OCI-LY1 (cell line): ENCODE measurements at regions not wholly inside any gene's neighbourhood (a gene's known extent, or its start where the extent isn't known, plus 50 kb on each side); places are given as distances from the start of the nearest gene placed in this dataset.
"Not testable (repeated sequence)": the region's sequence is repeated elsewhere in the genome, so short reads cannot be mapped to it uniquely, and the experiment has no call there.

Experiments
- H2AFZ ChIP-seq: fragments of 200-600 bp; sonication (generic), shearing (Covaris generic); 2 replicates; pipeline ENCODE4 v1.6.0; 2014; ENCODE audit warnings: antibody characterized with exemption, mild to moderate bottlenecking, low read length
- H3F3A ChIP-seq: fragments of 200-600 bp; sonication (generic), shearing (Covaris generic); 2 replicates; pipeline ENCODE4 v1.6.0; 2014; ENCODE audit warnings: mild to moderate bottlenecking, antibody characterized with exemption, low read length, moderate library complexity; ENCODE audit not compliant: insufficient read depth
- H3K27ac ChIP-seq: fragments of 200-600 bp; sonication (generic); 2 replicates; pipeline ENCODE4 v1.5.1; 2014; ENCODE audit warnings: low read length, mixed run types, mild to moderate bottlenecking, low read depth; ENCODE audit not compliant: poor library complexity, severe bottlenecking
- H3K27me3 ChIP-seq: fragments of 200-600 bp; sonication (generic); 2 replicates; pipeline ENCODE4 v1.6.0; 2014; ENCODE audit warnings: antibody characterized with exemption, mild to moderate bottlenecking, low read length, moderate library complexity; ENCODE audit not compliant: insufficient read depth
- H3K36me3 ChIP-seq: fragments of 200-600 bp; sonication (generic); 2 replicates; pipeline ENCODE4 v1.6.1; 2014; ENCODE audit warnings: mild to moderate bottlenecking, antibody characterized with exemption, low read length, moderate library complexity, mixed read lengths; ENCODE audit not compliant: insufficient read depth
- H3K4me1 ChIP-seq: fragments of 200-600 bp; sonication (generic); 2 replicates; pipeline ENCODE4 v1.5.1; 2014; ENCODE audit warnings: mild to moderate bottlenecking, low read length, moderate library complexity; ENCODE audit not compliant: insufficient read depth, severe bottlenecking
- H3K4me2 ChIP-seq: fragments of 200-600 bp; sonication (generic), shearing (Covaris generic); 2 replicates; pipeline ENCODE4 v1.6.1; 2014; ENCODE audit warnings: low read length
- H3K4me3 ChIP-seq: fragments of 200-600 bp; sonication (generic); 2 replicates; pipeline ENCODE4 v1.5.1; 2014; ENCODE audit warnings: low read length, low read depth, mild to moderate bottlenecking, mixed read lengths; ENCODE audit not compliant: poor library complexity, severe bottlenecking
- H3K79me2 ChIP-seq: fragments of 200-600 bp; shearing (Covaris generic); 2 replicates; pipeline ENCODE4 v1.6.1; 2016; ENCODE audit warnings: mixed run types, low read length, mixed read lengths; ENCODE audit not compliant: insufficient read depth
- H3K9ac ChIP-seq: fragments of 200-600 bp; sonication (generic), shearing (Covaris generic); 2 replicates; pipeline ENCODE4 v1.6.1; 2014; ENCODE audit warnings: mild to moderate bottlenecking, low read length, mixed read lengths
- H3K9me2 ChIP-seq: fragments of 200-600 bp; sonication (generic), shearing (Covaris generic); 2 replicates; pipeline ENCODE4 v1.6.1; 2014; ENCODE audit warnings: low read depth, mild to moderate bottlenecking, low read length, mixed read lengths
- H3K9me3 ChIP-seq: fragments of 200-600 bp; shearing (Covaris generic); 2 replicates; pipeline ENCODE4 v1.6.1; 2014; ENCODE audit warnings: low read length, mixed read lengths
- H4K20me1 ChIP-seq: fragments of 200-600 bp; sonication (generic), shearing (Covaris generic); 2 replicates; pipeline ENCODE4 v1.6.0; 2016; ENCODE audit warnings: mild to moderate bottlenecking, low read length; ENCODE audit not compliant: insufficient read depth
- CTCF ChIP-seq: fragments of 200-600 bp; sonication (generic), shearing (Covaris generic); IDR thresholded peaks from 2 replicates; pipeline ENCODE4 v1.5.1; 2017; ENCODE audit warnings: mild to moderate bottlenecking, antibody characterized with exemption, low read length, moderate library complexity, mixed read lengths
- EZH2 ChIP-seq: fragments of 200-600 bp; sonication (generic), shearing (Covaris generic); IDR thresholded peaks from 2 replicates; pipeline ENCODE4 v1.8.0; 2017; ENCODE audit warnings: borderline replicate concordance, mixed run types, mild to moderate bottlenecking, antibody characterized with exemption, low read length, moderate library complexity, mixed read lengths

- H3K9me2 ChIP-seq, H3K9ac ChIP-seq, H4K20me1 ChIP-seq, H3F3A ChIP-seq, H3K36me3 ChIP-seq, H3K27me3 ChIP-seq, H3K4me2 ChIP-seq, H2AFZ ChIP-seq, H3K4me3 ChIP-seq, H3K9me3 ChIP-seq, H3K4me1 ChIP-seq, H3K27ac ChIP-seq, H3K79me2 ChIP-seq: not testable (repeated sequence)
Observed at GRCh38 chr20:48498125-48498524, 329.7 kb downstream of the PREX1 start.

- Histone ChIP-seq H3K4me1 (no peaks in the 10 kb centered on the region), H3K79me2 (no peaks in the 10 kb centered on the region), H2AFZ (no peak overlapping the region), H3K9ac (no peak overlapping the region), H3K27me3 (no peaks in the 10 kb centered on the region), H3K36me3 (no peaks in the 10 kb centered on the region), H3K4me2 (no peak overlapping the region), H3K9me3 (no peaks in the 10 kb centered on the region), H3K4me3 (no peak overlapping the region), H3K27ac (no peak overlapping the region), H4K20me1 (no peaks in the 10 kb centered on the region), H3K9me2 (no peaks in the 10 kb centered on the region), H3F3A (no peaks in the 10 kb centered on the region)
- TF ChIP-seq EZH2: no peak
- no peak for TF ChIP-seq CTCF
Observed at GRCh38 chr20:48493966-48494365, 333.8 kb downstream of the PREX1 start.

- H3K79me2 ChIP-seq, H3F3A ChIP-seq, H3K9me2 ChIP-seq, H3K4me2 ChIP-seq, H3K4me1 ChIP-seq, H4K20me1 ChIP-seq, H3K9ac ChIP-seq, H2AFZ ChIP-seq, H3K4me3 ChIP-seq, H3K27me3 ChIP-seq, H3K36me3 ChIP-seq, H3K27ac ChIP-seq, H3K9me3 ChIP-seq: not testable (repeated sequence)
Observed at GRCh38 chr20:48493331-48493730, 334.5 kb downstream of the PREX1 start.

GRCh38 chr20:48492715-48493070 is 335.1 kb downstream of the PREX1 start:
- Histone ChIP-seq H3K9ac (no peak overlapping the region), H3F3A (no peaks in the 10 kb centered on the region), H3K27me3 (no peaks in the 10 kb centered on the region), H3K4me3 (no peak overlapping the region), H4K20me1 (no peaks in the 10 kb centered on the region), H2AFZ (no peak overlapping the region), H3K9me3 (no peaks in the 10 kb centered on the region), H3K79me2 (no peaks in the 10 kb centered on the region), H3K4me1 (no peaks in the 10 kb centered on the region), H3K27ac (no peak overlapping the region), H3K36me3 (no peaks in the 10 kb centered on the region), H3K9me2 (no peaks in the 10 kb centered on the region), H3K4me2 (no peak overlapping the region)
- TF ChIP-seq CTCF (no peak), EZH2 (no peak)
